ENCODE measurements at regions not wholly inside any gene's neighbourhood (a gene's known extent, or its start where the extent isn't known, plus 50 kb on each side); places are given as distances from the start of the nearest gene placed in this dataset.
"Not testable (repeated sequence)": the region's sequence is repeated elsewhere in the genome, so short reads cannot be mapped to it uniquely, and the experiment has no call there.

DNA sequence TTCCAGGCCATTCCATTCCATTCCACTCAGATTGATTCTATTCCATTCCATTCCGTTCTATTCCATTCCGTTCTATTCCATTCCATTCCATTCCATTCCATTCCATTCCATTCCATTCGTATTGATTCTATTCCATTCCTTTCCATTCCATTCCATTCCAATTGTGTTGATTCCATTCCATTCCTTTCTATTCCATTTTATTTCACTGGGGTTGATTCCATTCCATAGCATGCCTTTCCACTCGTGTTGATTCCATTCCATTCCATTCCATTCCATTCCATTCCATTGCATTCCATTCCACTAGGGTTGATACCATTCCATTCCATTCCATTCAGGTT lies 1142.3 kb downstream of the RPIA start:
- peak; percentile 57 for DNase-seq (ENCODE audit: low read depth)

DNA sequence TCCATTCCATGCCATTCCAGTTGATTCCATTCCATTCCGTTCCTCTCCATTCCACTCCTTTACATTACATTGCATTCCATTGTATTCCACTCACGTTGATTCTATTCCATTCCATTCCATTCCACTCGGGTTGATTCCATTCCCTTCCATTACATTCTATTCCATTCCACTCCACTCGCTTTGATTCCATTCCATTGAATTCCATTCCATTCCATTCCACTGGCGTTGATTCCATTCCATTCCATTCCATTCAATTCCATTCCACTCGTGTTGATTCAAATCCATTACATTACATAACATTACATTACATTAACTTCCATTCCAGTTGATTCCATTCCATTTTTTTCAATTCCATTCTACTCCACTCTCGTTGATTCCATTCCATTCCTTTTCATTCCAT lies 1142.8 kb downstream of the RPIA start:
- DNase-seq (ENCODE audit: low read depth), result no peak

DNA sequence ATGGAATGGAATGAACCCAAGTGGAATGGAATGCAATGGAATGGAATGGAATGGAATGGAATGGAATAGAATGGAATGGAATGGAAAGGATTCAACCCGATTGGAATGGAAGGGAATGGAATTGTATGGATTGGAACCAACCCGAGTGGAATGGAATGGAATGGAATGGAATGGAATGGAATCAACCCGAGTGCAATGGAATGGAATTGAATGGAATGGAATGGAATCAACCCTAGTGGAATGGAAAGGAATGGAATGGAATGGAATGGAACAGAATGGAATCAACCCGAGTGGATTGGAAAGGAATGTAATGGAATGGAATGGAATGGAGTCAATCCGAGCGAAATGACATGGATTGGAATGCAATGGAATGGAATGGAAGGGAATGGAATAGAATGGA lies 1144.9 kb downstream of the RPIA start:
- peak; percentile 54 for DNase-seq (ENCODE audit: low read depth)

DNA sequence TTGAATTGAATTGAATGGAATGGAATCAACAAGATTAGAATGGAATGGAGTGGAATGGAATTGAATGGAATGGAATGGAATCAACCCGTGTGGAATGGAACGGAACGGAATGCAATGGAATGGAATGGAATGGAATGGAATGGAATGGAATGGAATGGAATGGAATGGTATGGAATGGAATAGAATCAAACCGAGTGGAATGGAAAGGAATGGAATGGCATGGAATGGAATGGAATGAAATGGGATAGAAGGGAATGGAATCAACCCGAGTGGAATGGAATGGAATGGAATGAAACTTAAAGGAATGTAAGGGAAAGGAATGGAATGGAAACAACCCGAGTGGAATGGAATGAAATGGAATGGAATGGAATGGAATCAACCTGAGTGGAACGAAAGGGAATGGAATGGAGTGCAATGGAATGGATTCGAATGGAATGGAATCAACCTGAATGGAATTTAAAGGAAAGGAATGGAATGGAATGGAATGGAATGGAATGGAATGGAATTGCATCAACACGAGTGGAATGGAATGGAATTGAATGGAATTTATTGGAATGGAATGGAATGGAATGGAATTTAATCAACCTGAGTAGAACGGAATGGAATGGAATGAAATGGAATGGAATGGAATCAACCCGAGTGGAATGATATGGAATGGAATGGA lies 1146.6 kb downstream of the RPIA start:
- no peak for DNase-seq (ENCODE audit: low read depth)

DNA sequence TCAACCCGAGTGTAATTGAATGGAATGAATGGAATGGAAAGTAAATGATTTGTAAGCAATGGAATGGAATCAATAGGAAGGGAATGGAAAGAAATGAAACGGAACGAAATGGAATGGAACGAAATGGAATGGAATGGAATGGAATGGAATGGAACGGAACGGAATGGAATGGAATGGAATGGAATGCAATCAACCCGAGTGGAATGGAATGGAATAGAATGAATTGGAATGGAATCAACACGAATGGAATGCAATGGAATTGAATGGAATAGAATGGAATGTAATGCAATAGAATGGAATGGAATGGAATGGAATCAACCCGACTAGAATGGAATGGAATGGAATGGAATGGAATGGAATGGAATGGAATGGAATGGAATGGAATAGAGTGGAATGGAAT lies 1148.7 kb downstream of the RPIA start:
- DNase-seq (ENCODE audit: low read depth), result peak; percentile 48

DNA sequence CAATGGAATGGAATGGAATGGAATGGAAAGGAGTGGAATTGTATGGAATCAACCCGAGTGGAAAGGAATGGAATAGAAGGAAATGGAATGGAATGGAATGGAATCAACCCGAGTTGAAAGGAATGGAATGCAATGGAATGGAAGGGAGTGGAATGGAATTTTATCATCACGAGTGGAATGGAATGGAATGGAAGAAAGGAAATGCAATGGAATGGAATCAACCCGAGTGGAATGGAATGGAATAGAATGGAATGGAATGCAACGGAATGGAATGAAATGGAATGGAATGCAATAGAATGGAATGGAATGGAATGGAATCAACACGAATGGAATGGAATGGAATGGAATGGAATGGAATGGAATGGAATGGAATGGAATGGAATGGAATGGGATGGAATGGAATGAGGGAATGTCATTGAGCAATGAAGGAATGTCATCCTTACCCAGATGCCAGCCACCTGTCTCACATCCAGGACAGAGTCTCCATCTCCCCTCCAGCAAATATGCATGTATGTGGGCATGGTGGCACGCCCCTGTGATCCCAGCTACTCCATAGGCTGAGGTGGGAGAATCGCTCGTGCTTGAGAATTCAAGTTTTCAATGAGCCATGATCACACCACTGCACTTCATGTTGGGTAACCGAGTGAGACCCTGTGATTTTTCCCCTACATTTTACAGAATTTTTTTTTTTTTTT lies 1149.5 kb downstream of the RPIA start:
- DNase-seq (ENCODE audit: low read depth), result not testable (repeated sequence)

DNA sequence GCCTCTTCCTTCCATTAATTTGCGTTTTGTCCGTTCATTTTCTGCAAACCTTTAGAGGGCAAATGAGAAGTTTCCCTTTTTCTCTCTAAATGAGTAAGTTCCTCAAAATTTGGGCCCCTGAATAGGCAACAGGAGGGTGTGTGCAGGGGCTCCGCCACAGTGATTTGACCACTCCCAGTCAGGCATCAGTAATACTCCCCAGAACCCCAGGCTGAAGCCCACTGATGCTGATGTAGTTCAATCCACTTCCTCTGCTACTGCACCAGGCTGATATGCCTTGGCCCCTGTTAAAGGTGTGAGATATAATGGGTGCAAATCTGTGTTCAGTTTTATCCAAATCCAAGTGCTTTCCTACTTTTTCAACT lies 1150.0 kb downstream of the RPIA start:
- no peak for DNase-seq (ENCODE audit: low read depth)

DNA sequence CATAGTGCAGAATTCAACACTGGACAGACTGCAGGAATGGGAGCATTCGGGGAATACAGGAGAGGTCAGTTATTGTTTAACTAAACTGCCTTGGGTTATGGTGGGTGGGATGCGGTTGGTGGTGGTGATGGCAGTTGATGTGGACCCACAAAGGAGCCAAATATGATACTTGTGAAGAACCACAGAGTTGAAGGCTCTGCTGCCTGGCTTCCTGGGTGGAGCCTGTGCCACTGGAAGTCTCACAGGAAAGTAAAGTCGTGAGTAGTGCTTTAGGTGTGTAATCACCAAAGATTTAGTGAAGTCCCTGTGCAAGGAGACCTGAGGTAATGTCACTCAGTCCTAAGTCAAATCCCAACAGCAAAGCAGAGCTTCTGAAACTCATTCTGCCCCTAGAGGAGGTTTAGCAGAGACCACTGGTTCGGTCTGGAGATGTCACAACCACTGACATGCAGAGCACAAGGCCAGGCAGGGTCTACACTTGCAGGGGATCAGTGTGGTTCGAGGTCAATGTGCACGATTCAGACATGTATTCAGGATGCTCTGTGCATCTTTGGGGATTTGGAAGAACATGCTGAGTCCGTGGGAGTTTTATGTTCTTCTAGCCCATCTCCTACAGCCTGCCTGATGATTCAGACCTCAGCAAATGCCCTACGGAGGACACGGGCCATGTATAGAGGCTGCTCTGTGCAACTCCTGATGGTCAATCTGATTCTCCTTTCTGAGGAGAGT lies 1150.9 kb downstream of the RPIA start:
- no peak for DNase-seq (ENCODE audit: low read depth)

DNA sequence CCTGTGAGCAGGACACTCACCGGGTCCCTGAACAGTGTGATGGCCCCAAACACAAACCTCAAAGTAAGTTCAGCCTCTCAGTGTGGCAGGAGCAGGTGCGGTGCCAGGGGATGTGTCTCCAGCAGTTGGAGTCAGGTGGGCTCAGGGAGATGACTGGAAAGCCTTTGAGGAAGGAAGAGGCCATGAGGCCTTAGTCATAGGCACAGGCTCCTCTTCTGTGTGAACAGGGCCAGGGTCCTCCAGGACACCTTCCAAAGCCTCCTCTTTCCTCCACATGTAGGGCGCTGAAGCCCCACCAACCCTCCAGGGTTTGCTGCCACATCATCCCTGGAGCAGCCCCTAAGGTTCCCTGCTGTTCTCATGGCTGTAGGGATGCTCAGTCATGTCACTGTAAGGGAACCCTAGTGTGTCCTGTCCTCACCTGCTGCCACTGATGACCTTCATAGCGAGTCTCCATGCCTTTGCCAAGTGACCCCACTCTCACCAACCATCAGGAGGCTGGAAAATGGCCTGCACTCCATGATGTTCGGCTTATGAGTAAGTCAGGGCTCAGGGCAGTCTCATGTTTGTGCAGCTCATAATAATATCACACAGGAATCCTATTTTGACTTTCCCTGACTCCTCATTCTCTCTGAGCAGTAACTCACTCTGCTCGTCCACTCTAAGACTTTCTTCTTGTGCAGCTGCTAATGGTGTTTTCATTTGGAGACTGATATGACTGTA lies 1152.9 kb downstream of the RPIA start:
- DNase-seq (ENCODE audit: low read depth), result no peak

DNA sequence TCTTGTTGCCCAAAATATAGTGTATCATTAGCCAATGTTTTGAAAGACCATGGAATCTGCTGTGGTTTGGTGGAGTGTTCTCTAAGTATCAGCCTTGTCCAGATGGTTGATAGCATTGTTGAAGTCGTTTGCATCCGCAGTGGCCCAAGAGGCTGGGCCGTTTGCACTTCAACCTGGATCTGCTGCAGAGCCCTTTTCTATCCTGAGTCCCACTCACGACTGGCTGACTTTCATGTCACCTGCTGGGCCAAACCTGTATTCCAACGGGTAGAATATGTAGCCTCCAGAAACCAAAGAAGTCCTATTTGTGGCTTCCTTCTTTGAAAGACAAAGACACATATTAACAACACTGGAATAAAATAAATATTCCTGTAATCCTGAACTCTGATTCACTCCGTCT lies 1154.1 kb downstream of the RPIA start:
- no peak for DNase-seq (ENCODE audit: low read depth)

DNA sequence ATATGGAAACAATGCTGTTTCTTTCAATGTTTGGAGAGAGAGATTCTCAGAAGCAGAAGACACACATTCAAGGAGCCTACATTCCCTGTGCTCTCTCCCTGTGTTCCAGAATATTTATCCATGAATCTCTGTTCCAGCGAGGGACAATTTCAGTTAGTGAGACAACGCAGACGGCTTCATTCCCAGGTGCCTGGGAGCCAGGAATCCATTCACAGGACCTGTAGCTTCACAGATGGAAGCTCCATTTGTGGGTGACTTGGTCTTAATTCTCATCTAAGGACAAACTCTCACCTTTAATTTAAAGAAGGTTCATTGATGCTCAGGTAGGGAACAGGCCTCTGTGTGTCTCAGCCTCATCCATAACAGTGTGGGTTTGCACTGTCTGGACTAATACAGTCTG lies 1156.6 kb downstream of the RPIA start:
- no peak for DNase-seq (ENCODE audit: low read depth)

DNA sequence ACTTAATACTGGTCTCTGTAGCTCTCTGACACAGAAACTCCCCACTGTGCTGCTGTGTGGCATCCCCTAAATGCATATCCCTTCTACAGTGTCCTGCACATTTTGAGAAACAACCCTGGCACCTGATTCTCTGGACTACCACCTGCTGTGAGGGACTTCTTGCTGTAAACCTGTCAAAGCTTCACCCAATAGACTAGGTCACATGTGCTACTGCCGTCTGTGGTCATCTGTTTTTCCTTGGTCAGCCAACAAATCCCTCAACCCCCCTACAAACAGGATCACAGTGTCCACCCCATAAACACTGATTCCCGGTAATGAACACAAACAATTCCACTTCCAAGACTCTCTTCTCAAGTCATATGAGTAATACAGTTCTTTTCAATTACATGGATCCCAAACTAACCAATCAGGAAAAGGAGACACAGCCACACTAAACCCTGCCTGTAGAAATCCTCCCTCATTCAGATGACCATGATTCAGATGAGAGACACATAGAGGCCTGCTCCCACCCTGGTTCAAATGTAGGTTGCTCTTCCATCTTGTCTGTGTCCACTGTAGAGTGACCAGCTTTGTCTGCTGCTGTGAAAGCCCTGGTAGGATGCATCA lies 1157.4 kb downstream of the RPIA start:
- no peak for DNase-seq (ENCODE audit: low read depth)

DNA sequence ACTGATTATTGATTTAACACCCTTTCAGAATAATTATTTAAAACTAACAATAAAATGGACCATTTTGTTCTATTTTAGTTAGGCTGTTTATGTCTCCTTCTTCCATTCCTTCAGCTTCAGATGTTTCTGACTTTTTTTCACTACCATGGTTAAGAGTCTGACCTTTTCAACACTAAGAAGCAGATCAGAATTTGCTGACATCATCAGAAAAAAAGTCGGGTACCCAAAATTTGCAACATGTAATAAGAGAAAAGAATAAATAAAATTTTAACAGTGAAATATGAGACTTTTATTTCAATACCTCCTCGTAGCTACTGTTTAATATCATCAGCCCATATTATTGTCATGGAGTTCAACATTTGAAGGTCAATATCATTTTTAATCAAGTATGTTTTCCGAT lies 1158.3 kb downstream of the RPIA start:
- DNase-seq (ENCODE audit: low read depth), result no peak

DNA sequence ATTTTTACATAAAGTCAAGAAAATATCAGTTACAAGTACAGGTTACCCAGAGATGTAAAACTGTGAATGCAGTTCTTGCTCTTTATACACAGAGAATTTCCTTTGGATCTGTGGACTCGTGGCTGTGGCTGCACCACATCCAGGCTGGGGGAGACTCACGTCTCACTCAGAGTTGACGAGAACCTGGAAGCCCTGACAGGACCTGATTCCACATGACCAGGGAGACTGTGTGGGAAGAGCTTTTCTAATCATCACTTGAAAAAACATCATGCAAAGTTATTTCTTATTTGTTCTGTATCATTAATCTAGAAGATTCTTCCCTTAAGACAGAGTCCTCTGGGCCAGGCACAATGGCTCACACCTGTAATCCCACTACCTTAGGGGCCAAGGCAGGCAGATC lies 1159.0 kb downstream of the RPIA start:
- no peak for DNase-seq (ENCODE audit: low read depth)

DNA sequence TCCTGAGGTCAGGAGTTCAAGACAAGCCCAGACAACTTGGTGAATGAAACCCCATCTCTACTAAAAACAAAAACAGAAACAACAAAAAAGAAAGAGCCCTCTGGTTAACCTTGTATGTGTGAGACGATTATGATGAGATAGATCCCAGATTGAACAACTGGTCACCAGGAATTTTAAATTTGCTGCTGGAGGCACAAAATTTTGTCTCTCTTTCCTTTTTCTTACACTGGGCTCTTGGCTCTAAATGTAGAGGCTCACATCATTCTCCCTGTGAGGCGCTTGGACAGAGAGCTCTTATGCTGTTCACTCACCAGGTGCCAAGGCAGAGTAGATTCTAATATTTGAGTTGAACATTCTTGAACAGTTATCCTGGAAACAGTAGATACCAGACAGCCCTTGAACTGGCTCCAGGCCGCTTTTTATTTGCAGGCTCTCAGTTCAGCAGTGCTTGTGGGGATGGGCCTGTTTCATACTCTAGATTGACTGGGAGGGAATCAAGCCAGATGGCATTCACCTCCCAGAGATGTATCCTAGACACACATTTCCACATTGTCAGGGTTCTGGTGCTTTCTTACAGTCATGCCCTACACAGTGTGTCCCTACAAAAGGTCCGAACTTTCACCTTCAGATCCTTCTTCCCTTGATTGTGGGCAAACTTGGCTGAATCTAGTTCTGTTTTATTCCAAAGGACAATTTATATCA lies 1159.6 kb downstream of the RPIA start:
- DNase-seq (ENCODE audit: low read depth), result no peak

DNA sequence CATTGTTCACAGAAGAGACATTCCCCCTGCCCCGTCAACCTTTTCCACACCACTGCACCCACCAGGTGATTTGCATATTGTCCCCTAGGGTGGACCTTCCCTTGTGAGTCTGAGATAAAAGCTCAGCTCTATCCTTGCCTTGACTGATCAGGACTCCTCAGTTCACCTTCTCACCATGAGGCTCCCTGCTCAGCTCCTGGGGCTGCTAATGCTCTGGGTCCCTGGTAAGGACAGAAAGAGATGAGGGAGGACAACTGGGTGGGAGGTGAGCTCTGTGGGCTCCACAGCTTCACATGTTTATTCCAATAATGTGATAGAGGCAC lies 1160.1 kb downstream of the RPIA start:
- no peak for DNase-seq (ENCODE audit: low read depth)

DNA sequence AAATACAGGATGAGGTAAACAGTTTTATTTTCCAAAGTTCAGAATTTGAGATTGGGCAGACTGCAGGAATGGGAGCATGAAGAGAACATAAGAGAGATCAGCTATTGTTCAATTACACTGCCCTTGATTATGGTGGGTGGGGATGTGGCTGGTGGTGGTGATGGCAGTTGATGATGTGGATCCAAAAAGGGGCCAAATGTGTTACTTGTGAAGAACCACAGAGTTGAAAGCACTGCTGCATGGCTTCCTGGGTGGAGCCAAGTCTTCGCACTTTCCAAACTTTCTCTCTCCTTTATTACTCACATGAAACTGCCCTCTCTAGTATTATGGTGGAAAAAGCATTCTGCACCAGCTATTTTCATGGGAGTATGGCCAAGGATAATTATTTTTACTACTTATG lies 1162.0 kb downstream of the RPIA start:
- not testable (repeated sequence) for DNase-seq (ENCODE audit: low read depth)

DNA sequence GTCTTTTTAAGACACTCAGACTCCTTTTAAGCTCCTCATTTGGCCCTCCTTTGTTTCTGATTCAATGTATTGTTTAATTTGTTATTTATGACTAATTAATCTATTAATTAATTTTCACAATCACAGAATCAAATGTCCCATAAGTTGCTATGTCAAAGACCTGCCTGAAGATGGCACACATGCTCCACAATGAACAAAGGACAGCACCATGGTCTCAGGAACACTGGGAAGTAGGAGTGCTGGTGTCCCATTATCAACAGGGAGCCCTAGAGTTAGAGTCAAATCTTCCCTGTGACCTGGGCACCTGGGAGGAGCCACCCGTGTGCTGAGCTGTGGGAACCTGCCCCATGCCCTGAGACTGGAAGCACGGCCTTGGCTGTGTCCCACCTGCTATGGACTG lies 1164.3 kb downstream of the RPIA start:
- not testable (repeated sequence) for DNase-seq (ENCODE audit: low read depth)

DNA sequence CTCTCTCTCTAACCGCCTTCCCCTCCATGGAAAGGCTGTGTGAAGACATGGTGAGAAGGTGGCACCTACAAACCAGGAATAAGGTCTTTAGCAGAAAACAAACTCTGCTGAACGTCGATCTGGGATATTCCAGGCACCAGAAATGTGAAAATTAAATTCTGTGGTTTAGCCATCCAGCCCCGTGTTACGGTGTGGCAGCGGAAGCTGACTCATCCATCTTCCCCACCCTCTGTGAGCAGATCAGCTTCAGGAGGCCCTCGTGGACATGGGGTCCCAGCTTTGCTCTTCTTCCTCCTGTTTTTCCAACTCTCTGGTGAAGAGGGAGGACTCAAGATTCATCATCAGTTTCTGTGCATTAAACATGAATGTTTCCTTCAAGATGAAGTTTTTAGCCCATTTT lies 1164.8 kb downstream of the RPIA start:
- DNase-seq (ENCODE audit: low read depth), result not testable (repeated sequence)

DNA sequence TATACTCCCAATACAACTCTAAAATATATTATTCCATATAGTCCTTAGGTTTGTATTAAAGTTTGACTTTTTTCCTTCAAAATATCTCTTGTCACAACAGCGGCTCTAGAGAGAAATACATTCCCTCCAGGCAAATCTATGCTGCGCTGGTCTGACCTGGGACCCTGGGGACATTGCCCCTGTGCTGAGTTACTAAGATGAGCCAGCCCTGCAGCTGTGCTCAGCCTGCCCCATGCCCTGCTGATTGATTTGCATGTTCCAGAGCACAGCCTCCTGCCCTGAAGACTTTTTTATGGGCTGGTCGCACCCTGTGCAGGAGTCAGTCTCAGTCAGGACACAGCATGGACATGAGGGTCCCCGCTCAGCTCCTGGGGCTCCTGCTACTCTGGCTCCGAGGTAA lies 1170.7 kb downstream of the RPIA start:
- DNase-seq (ENCODE audit: low read depth), result not testable (repeated sequence)

DNA sequence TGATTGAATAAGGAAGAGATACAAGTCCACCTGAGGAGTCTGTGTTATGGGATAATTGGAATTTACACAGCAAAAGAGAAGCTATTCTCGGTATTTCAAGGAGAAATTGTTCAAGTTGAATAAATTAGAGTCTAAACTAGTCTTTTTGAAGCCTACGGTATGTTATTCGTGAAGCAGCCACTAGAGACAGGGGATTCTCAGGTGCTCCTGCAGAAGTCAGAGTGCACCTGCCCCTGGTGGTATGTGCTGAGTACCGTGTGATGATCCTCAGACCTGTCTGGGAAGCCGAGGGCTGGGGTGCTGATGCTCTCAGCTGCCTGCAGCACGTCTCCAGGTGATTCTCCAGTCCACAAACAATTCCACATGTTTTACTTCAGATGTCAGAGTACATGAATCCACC lies 1171.7 kb downstream of the RPIA start:
- not testable (repeated sequence) for DNase-seq (ENCODE audit: low read depth)
